MM.1S (cell line): ENCODE measurements at regions not wholly inside any gene's neighbourhood (a gene's known extent, or its start where the extent isn't known, plus 50 kb on each side); places are given as distances from the start of the nearest gene placed in this dataset.

Experiments used
- DNase-seq: peaks from one replicate; pipeline ENCODE4 v3.0.0-alpha.2; 2015
- H2AFZ ChIP-seq: fragments of 300-600 bp; sonication (generic); 2 replicates; pipeline ENCODE4 v1.6.0; 2016; ENCODE audit warnings: antibody characterized with exemption, low read length
- H3F3A ChIP-seq: fragments of 300-600 bp; sonication (generic); 2 replicates; pipeline ENCODE4 v1.6.1; 2016; ENCODE audit warnings: mild to moderate bottlenecking, antibody characterized with exemption, low read length, moderate library complexity, mixed read lengths; ENCODE audit not compliant: insufficient read depth
- H3K27ac ChIP-seq: fragments of 300-600 bp; sonication (generic); 2 replicates; pipeline ENCODE4 v1.5.1; 2016; ENCODE audit warnings: mild to moderate bottlenecking, low read length
- H3K27me3 ChIP-seq: fragments of 300-600 bp; sonication (generic); replicated peaks from 2 replicates; pipeline ENCODE4 v1.6.0; 2016; ENCODE audit warnings: low read length; ENCODE audit not compliant: insufficient read depth
- H3K36me3 ChIP-seq: fragments of 300-600 bp; sonication (generic); replicated peaks from 2 replicates; pipeline ENCODE4 v1.6.1; 2016; ENCODE audit warnings: mild to moderate bottlenecking, low read length, mixed read lengths; ENCODE audit not compliant: insufficient read depth
- H3K4me1 ChIP-seq: fragments of 300-600 bp; sonication (generic); 2 replicates; pipeline ENCODE4 v1.6.1; 2016; ENCODE audit warnings: low read length, mixed read lengths
- H3K4me2 ChIP-seq: fragments of 300-600 bp; sonication (generic); 2 replicates; pipeline ENCODE4 v1.6.0; 2016; ENCODE audit warnings: low read depth, low read length
- H3K4me3 ChIP-seq: fragments of 300-600 bp; sonication (generic); 2 replicates; pipeline ENCODE4 v1.5.1; 2016; ENCODE audit warnings: low read length, mixed read lengths
- H3K79me2 ChIP-seq: fragments of 300-600 bp; sonication (generic); 2 replicates; pipeline ENCODE4 v1.6.1; 2016; ENCODE audit warnings: mixed run types, low read length, mixed read lengths
- H3K9ac ChIP-seq: fragments of 300-600 bp; sonication (generic); 2 replicates; pipeline ENCODE4 v1.6.1; 2016; ENCODE audit warnings: low read length, mixed read lengths
- H3K9me2 ChIP-seq: fragments of 300-600 bp; sonication (generic); replicated peaks from 2 replicates; pipeline ENCODE4 v1.6.1; 2016; ENCODE audit warnings: mild to moderate bottlenecking, low read length, mixed read lengths; ENCODE audit not compliant: insufficient read depth
- H3K9me3 ChIP-seq: fragments of 300-600 bp; sonication (generic); replicated peaks from 2 replicates; pipeline ENCODE4 v1.6.1; 2016; ENCODE audit warnings: mild to moderate bottlenecking, low read length, mixed read lengths; ENCODE audit not compliant: insufficient read depth
- H4K20me1 ChIP-seq: fragments of 300-600 bp; sonication (generic); 2 replicates; pipeline ENCODE4 v1.6.1; 2016; ENCODE audit warnings: mild to moderate bottlenecking, low read length, moderate library complexity, mixed read lengths; ENCODE audit not compliant: insufficient read depth
- EZH2 ChIP-seq: fragments of 300-600 bp; sonication (generic); optimal IDR thresholded peaks from 2 replicates; pipeline ENCODE3; 2017; ENCODE audit warnings: low read depth, mild to moderate bottlenecking, antibody characterized with exemption, low read length, mixed read lengths
- EZH2phosphoT487 ChIP-seq: fragments of 300-600 bp; sonication (generic); IDR thresholded peaks from 2 replicates; pipeline ENCODE4 v1.6.1; 2018; ENCODE audit warnings: antibody characterized with exemption, low read length
- TF ChIP-seq, protein P1 (sequence below): fragments of 300-600 bp; sonication (generic); IDR thresholded peaks from 2 replicates; pipeline ENCODE4 v1.5.1; 2016; ENCODE audit warnings: antibody characterized with exemption, low read length, mixed read lengths

DNA sequence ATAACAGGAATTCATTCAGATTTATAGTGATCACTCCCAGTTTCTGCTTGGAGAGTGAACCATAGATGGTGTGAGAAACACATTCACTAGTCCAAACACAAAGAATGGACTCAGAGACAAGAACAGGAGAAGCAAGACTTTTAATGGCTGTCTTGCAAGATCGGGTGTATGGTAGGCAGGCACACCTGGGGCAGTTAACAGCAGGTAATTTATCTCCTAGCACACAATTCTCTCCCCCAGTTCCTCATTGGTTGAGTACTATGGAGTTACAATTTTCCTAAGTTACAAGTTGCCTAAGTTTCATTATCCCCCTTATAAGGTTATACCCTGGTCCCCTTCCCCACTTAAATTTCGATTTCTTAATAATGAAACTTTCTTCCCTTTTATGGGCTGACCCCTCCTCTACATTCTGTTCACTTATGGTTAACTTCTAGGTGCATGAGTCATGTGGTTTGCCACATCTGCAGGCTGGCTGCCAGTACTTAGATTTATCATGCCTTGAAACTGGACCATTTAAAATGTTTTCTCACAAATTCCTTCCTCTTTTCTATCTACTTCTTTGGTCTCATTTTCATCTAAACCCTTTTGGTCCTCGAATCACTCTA is 623.3 kb downstream of the HINT1 start:
- no peaks in the 10 kb centered on the region for H3K9me3 ChIP-seq
- TF ChIP-seq EZH2 (no peak), EZH2phosphoT487 (no peak)
- TF ChIP-seq, protein P1, sequence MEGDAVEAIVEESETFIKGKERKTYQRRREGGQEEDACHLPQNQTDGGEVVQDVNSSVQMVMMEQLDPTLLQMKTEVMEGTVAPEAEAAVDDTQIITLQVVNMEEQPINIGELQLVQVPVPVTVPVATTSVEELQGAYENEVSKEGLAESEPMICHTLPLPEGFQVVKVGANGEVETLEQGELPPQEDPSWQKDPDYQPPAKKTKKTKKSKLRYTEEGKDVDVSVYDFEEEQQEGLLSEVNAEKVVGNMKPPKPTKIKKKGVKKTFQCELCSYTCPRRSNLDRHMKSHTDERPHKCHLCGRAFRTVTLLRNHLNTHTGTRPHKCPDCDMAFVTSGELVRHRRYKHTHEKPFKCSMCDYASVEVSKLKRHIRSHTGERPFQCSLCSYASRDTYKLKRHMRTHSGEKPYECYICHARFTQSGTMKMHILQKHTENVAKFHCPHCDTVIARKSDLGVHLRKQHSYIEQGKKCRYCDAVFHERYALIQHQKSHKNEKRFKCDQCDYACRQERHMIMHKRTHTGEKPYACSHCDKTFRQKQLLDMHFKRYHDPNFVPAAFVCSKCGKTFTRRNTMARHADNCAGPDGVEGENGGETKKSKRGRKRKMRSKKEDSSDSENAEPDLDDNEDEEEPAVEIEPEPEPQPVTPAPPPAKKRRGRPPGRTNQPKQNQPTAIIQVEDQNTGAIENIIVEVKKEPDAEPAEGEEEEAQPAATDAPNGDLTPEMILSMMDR = no peak
- no peaks in the 10 kb centered on the region for H3K4me1 ChIP-seq
- peak overlapping the region; percentile 12; the same call in 1 of the 2 replicates for H3K27ac ChIP-seq
- H3K9ac ChIP-seq = no peak overlapping the region
- no peaks in the 10 kb centered on the region for H3K27me3 ChIP-seq
- no peaks in the 10 kb centered on the region for H3F3A ChIP-seq
- H3K9me2 ChIP-seq = no peaks in the 10 kb centered on the region
- no peak overlapping the region for H2AFZ ChIP-seq
- no peak overlapping the region for H3K4me3 ChIP-seq
- DNase-seq = no peak
- H4K20me1 ChIP-seq = no peaks in the 10 kb centered on the region
- peak overlapping the region; percentile 3; the same call in 1 of the 2 replicates for H3K4me2 ChIP-seq
- no peaks in the 10 kb centered on the region for H3K36me3 ChIP-seq
- no peaks in the 10 kb centered on the region for H3K79me2 ChIP-seq

GRCh38 chr5:130536691-130537090 is 628.4 kb downstream of the HINT1 start:
- H3K27me3 ChIP-seq = no peaks in the 10 kb centered on the region
- no peaks in the 10 kb centered on the region for H3K36me3 ChIP-seq
- H2AFZ ChIP-seq = no peak overlapping the region
- no peak overlapping the region for H3K4me3 ChIP-seq
- no peaks in the 10 kb centered on the region for H3K79me2 ChIP-seq
- TF ChIP-seq EZH2 (no peak), EZH2phosphoT487 (no peak)
- TF ChIP-seq, protein P1 = no peak
- no peak for DNase-seq
- H3K27ac ChIP-seq = no peak overlapping the region
- no peaks in the 10 kb centered on the region for H3K9me3 ChIP-seq
- no peaks in the 10 kb centered on the region for H3K4me1 ChIP-seq
- no peak overlapping the region for H3K9ac ChIP-seq
- H3F3A ChIP-seq = no peaks in the 10 kb centered on the region
- no peak overlapping the region for H3K4me2 ChIP-seq
- no peaks in the 10 kb centered on the region for H3K9me2 ChIP-seq
- H4K20me1 ChIP-seq = no peaks in the 10 kb centered on the region

- Histone ChIP-seq H3K79me2 (no peaks in the 10 kb centered on the region), H4K20me1 (no peaks in the 10 kb centered on the region), H3K36me3 (no peaks in the 10 kb centered on the region), H3K27ac (no peak overlapping the region), H3K27me3 (no peaks in the 10 kb centered on the region), H3K4me2 (no peak overlapping the region), H3F3A (no peaks in the 10 kb centered on the region), H2AFZ (no peak overlapping the region), H3K4me1 (no peaks in the 10 kb centered on the region), H3K9ac (no peak overlapping the region), H3K4me3 (no peak overlapping the region), H3K9me3 (no peaks in the 10 kb centered on the region), H3K9me2 (no peaks in the 10 kb centered on the region)
- no peak for DNase-seq
- TF ChIP-seq EZH2 (no peak), EZH2phosphoT487 (no peak)
- TF ChIP-seq, protein P1 = no peak
Observed at GRCh38 chr5:130532786-130533185, 628.5 kb downstream of the CHSY3 start.
